Cerebellar cortex (tissue), 1 donor: ENCODE measurements at regions not wholly inside any gene's neighbourhood (a gene's known extent, or its start where the extent isn't known, plus 50 kb on each side); places are given as distances from the start of the nearest gene placed in this dataset.
"Not testable (repeated sequence)": the region's sequence is repeated elsewhere in the genome, so short reads cannot be mapped to it uniquely, and the experiment has no call there.

Experiments used
- DNase-seq: peaks from one replicate; pipeline ENCODE4 v3.0.0-alpha.2; 2015; ENCODE audit warnings: low spot score

- not testable (repeated sequence) for DNase-seq
Observed at GRCh38 chr10:42187501-42188195, 450.7 kb downstream of the ZNF33B start.

GRCh38 chr10:42177793-42178689, 460.3 kb downstream of the ZNF33B start:
- peak; percentile 8 for DNase-seq

GRCh38 chr10:42177077-42177792, 461.1 kb downstream of the ZNF33B start:
- no peak for DNase-seq

- no peak for DNase-seq
Observed at GRCh38 chr10:42150428-42151061, 487.8 kb downstream of the ZNF33B start.

GRCh38 chr10:42149722-42150427, 488.5 kb downstream of the ZNF33B start:
- no peak for DNase-seq

GRCh38 chr10:42149027-42149700, 489.2 kb downstream of the ZNF33B start:
- no peak for DNase-seq

- not testable (repeated sequence) for DNase-seq
Observed at GRCh38 chr10:42146165-42146564, 492.2 kb downstream of the ZNF33B start.

- DNase-seq = not testable (repeated sequence)
Observed at GRCh38 chr10:42138023-42138422, 500.3 kb downstream of the ZNF33B start.

GRCh38 chr10:42113158-42113450, 525.3 kb downstream of the ZNF33B start:
- no peak for DNase-seq

GRCh38 chr10:42112331-42113157, 525.8 kb downstream of the ZNF33B start:
- no peak for DNase-seq

GRCh38 chr10:42111661-42112330, 526.6 kb downstream of the ZNF33B start:
- no peak for DNase-seq

GRCh38 chr10:42111076-42111475, 527.3 kb downstream of the ZNF33B start:
- no peak for DNase-seq
